Adrenal gland (tissue), 5 donors: ENCODE measurements at regions not wholly inside any gene's neighbourhood (a gene's known extent, or its start where the extent isn't known, plus 50 kb on each side); places are given as distances from the start of the nearest gene placed in this dataset.

Experiments used
- CTCF ChIP-seq, 6 experiments: fragments of 450-650 bp in 4 of 6; fragments of 200-600 bp in 2 of 6; sonication (generic) in 1 of 6; IDR thresholded peaks; 1 replicate in 5 of 6; 2 replicates in 1 of 6; pipeline versions ENCODE4 v1.5.1 to v1.8.0; 2016 to 2021; ENCODE audit warnings: antibody characterized with exemption in 6 of 6, mild to moderate bottlenecking in 2 of 6, moderate library complexity in 1 of 6
- POLR2A ChIP-seq, 2 donors: fragments of 450-650 bp; IDR thresholded peaks; one replicate each; pipeline ENCODE4 v1.6.1; 2017; ENCODE audit warnings: antibody characterized with exemption in 2 of 2, mild to moderate bottlenecking in 2 of 2, moderate library complexity in 1 of 2
- donor health status: DM: no; HTN: no; CAD: no.

- TF ChIP-seq POLR2A (IDR thresholded peaks at IDR 0.05) (no peak), CTCF (IDR thresholded peaks at IDR 0.05) (no peak)
Measured at GRCh38 chr9:26361010-26361409, 531.6 kb downstream of the CAAP1 start.
